ENCODE measurements at regions not wholly inside any gene's neighbourhood (a gene's known extent, or its start where the extent isn't known, plus 50 kb on each side); places are given as distances from the start of the nearest gene placed in this dataset.

GRCh38 chr1:191608367-191608766 is 549.9 kb upstream of the RGS18 start:
- TF ChIP-seq ZNF449 (CRISPR knock-in tag; IDR thresholded peaks at IDR 0.05) (no peak), CBX5 (IDR thresholded peaks at IDR 0.05; ENCODE audit: borderline replicate concordance, low read depth) (no peak), CTCF (IDR thresholded peaks at IDR 0.05 in 2 of 3, conservative IDR thresholded peaks at IDR 0.05 in 1 of 3; ENCODE audit: insufficient read depth in 2 of 3, low read depth in 1 of 3, low read length in 3 of 3) (no peak), ZNF184 (CRISPR knock-in tag; IDR thresholded peaks at IDR 0.05) (no peak), ATF3 (IDR thresholded peaks at IDR 0.05) (no peak), ATF3 (CRISPR knock-in tag; conservative IDR thresholded peaks at IDR 0.05) (no peak), TCF7L2 (IDR thresholded peaks at IDR 0.05; ENCODE audit: low read depth, low read length) (no peak), HDAC2 (IDR thresholded peaks at IDR 0.05) (no peak), NFYB (IDR thresholded peaks at IDR 0.05; ENCODE audit: extremely low read depth, insufficient read length) (no peak), ZBTB5 (IDR thresholded peaks at IDR 0.05) (no peak), NBN (IDR thresholded peaks at IDR 0.05; ENCODE audit: low read depth) (no peak), NCOA1 (IDR thresholded peaks at IDR 0.05; ENCODE audit: low read depth) (no peak), CHD7 (IDR thresholded peaks at IDR 0.05; ENCODE audit: low read depth, low read length) (no peak), DEAF1 (CRISPR knock-in tag; IDR thresholded peaks at IDR 0.05) (no peak)
